SU-DHL-6 (cell line): ENCODE measurements at regions not wholly inside any gene's neighbourhood (a gene's known extent, or its start where the extent isn't known, plus 50 kb on each side); places are given as distances from the start of the nearest gene placed in this dataset.

Source experiments
- CTCF ChIP-seq: fragments of 200-600 bp; sonication (generic); IDR thresholded peaks from one replicate; pipeline ENCODE4 v1.5.1; 2017; ENCODE audit warnings: antibody characterized with exemption, mild to moderate bottlenecking, low read length, moderate library complexity; ENCODE audit not compliant: insufficient read depth, poor library complexity, severe bottlenecking
- EZH2phosphoT487 ChIP-seq: fragments of 200-600 bp; sonication (generic), shearing (Covaris generic); conservative IDR thresholded peaks from 2 replicates; pipeline ENCODE4 v1.6.1; 2018; ENCODE audit warnings: mild to moderate bottlenecking, antibody characterized with exemption, low read length, moderate library complexity, mixed read lengths

- no peak for TF ChIP-seq CTCF
- TF ChIP-seq EZH2phosphoT487, result no peak
These were observed 118.4 kb upstream of the FHIT start for GRCh38 chr3:61369678-61370077.
